HG03565 (cell line): ENCODE measurements at regions not wholly inside any gene's neighbourhood (a gene's known extent, or its start where the extent isn't known, plus 50 kb on each side); places are given as distances from the start of the nearest gene placed in this dataset.
"Not testable (repeated sequence)": the region's sequence is repeated elsewhere in the genome, so short reads cannot be mapped to it uniquely, and the experiment has no call there.

Source experiments
- ATAC-seq: cut with Tn5 transposase; IDR thresholded peaks from one replicate; pipeline ENCODE4 v1.9.1; 2021; ENCODE audit warnings: mild to moderate bottlenecking, moderate library complexity; ENCODE audit not compliant: unreplicated experiment

- no peak for ATAC-seq
Observed at GRCh38 chr11:45412521-45412920, 126.4 kb upstream of the SYT13 start.

GRCh38 chr11:45412051-45412471, 125.9 kb upstream of the SYT13 start:
- no peak for ATAC-seq

GRCh38 chr11:45411228-45411946, 125.2 kb upstream of the SYT13 start:
- no peak for ATAC-seq

GRCh38 chr11:45410391-45411227, 124.5 kb upstream of the SYT13 start:
- ATAC-seq = no peak

- ATAC-seq = no peak
Observed at GRCh38 chr11:45409587-45409986, 123.4 kb upstream of the SYT13 start.

- no peak for ATAC-seq
Observed at GRCh38 chr11:45407226-45407625, 121.1 kb upstream of the SYT13 start.

GRCh38 chr11:45405916-45406670, 120.0 kb upstream of the SYT13 start:
- ATAC-seq = no peak

GRCh38 chr11:45403521-45403920, 117.4 kb upstream of the SYT13 start:
- ATAC-seq = not testable (repeated sequence)

- ATAC-seq = no peak
Observed at GRCh38 chr11:45402049-45402630, 116.0 kb upstream of the SYT13 start.

- no peak for ATAC-seq
Observed at GRCh38 chr11:45400591-45400990, 114.5 kb upstream of the SYT13 start.

GRCh38 chr11:45399166-45399565, 113.0 kb upstream of the SYT13 start:
- ATAC-seq = no peak

GRCh38 chr11:45398325-45398724, 112.2 kb upstream of the SYT13 start:
- ATAC-seq = no peak

GRCh38 chr11:45396394-45396793, 110.3 kb upstream of the SYT13 start:
- no peak for ATAC-seq

GRCh38 chr11:45395947-45396346, 109.8 kb upstream of the SYT13 start:
- ATAC-seq = no peak

GRCh38 chr11:45395421-45395820, 109.3 kb upstream of the SYT13 start:
- no peak for ATAC-seq

GRCh38 chr11:45394294-45395085, 108.3 kb upstream of the SYT13 start:
- no peak for ATAC-seq

GRCh38 chr11:45393826-45394225, 107.7 kb upstream of the SYT13 start:
- no peak for ATAC-seq

GRCh38 chr11:45393334-45393733, 107.2 kb upstream of the SYT13 start:
- no peak for ATAC-seq

GRCh38 chr11:45392591-45393091, 106.5 kb upstream of the SYT13 start:
- no peak for ATAC-seq

GRCh38 chr11:45392154-45392553, 106.0 kb upstream of the SYT13 start:
- no peak for ATAC-seq
